GM12878 (cell line): ENCODE measurements at regions not wholly inside any gene's neighbourhood (a gene's known extent, or its start where the extent isn't known, plus 50 kb on each side); places are given as distances from the start of the nearest gene placed in this dataset.

Experiments
- ATAC-seq: fragments of 200-7000 bp; cut with Tn5 transposase; 3 replicates; pipeline ENCODE4 v1.9.1; 2020; ENCODE audit warnings: mild to moderate bottlenecking, moderate library complexity
- BruUV-seq: library from RNA; stranded (reverse); fragments of 400-500 nt; replicated peaks from 2 replicates; lab custom pipeline; 2021; lab: Mats Ljungman, UMichigan
- CTCF ChIA-PET: fragments of 300-600 bp; sonication (Branson Sonifier 250); formaldehyde crosslinking; extraction: SDS; loops from one replicate; lab custom pipeline; 2021; ENCODE audit warnings: inconsistent platforms; lab: Yijun Ruan, JAX
- POLR2A ChIA-PET: fragments of 350-600 bp; formaldehyde crosslinking; extraction: SDS; loops from one replicate; lab custom pipeline; 2021; ENCODE audit warnings: inconsistent platforms; lab: Charles Lee
- RAD21 ChIA-PET: fragments of 300-600 bp; sonication (Branson Sonifier 250); formaldehyde crosslinking; loops from one replicate; lab custom pipeline; 2023; ENCODE audit warnings: antibody characterized with exemption; ENCODE audit not compliant: unreplicated experiment; lab: Charles Lee
- SMC1A ChIA-PET: fragments of 300-600 bp; sonication (Branson Sonifier 250); formaldehyde crosslinking; loops from one replicate; lab custom pipeline; 2023; ENCODE audit not compliant: unreplicated experiment, uncharacterized antibody; lab: Charles Lee
- DNase-seq: peaks from one replicate; pipeline ENCODE4 v3.0.0-alpha.2; 2011; ENCODE audit warnings: low read depth, low spot score
- FAIRE-seq: peaks from 3 replicates; lab custom pipeline; 2011; peaks lifted over from hg19 to GRCh38; lab: Jason Lieb, UNC
- H2AFZ ChIP-seq: 2 replicates; pipeline ENCODE4 v1.6.0; 2011; ENCODE audit warnings: low read depth, low read length, control low read depth; ENCODE audit not compliant: control insufficient read depth
- H3K27ac ChIP-seq: 2 replicates; pipeline ENCODE4 v1.5.1; 2011; ENCODE audit warnings: control low read depth; ENCODE audit not compliant: control insufficient read depth, insufficient read depth
- H3K27me3 ChIP-seq, 2 experiments: replicated peaks in 1 of 2; 2 replicates each; pipeline versions ENCODE4 v1.6.0 to v1.6.1; 2011; ENCODE audit warnings: low read length in 1 of 2; ENCODE audit not compliant: control insufficient read depth in 2 of 2, insufficient read depth in 2 of 2
- H3K36me3 ChIP-seq, 2 experiments: 2 replicates each; pipeline ENCODE4 v1.5.1; 2011; ENCODE audit warnings: low read length in 1 of 2; ENCODE audit not compliant: control insufficient read depth in 2 of 2, insufficient read depth in 2 of 2
- H3K4me1 ChIP-seq: 2 replicates; pipeline ENCODE4 v1.6.1; 2011; ENCODE audit warnings: mild to moderate bottlenecking, low read length, moderate library complexity, mixed read lengths; ENCODE audit not compliant: control insufficient read depth, insufficient read depth
- H3K4me2 ChIP-seq: 2 replicates; pipeline ENCODE4 v1.6.0; 2011; ENCODE audit warnings: control low read depth; ENCODE audit not compliant: control insufficient read depth, insufficient read depth
- H3K4me3 ChIP-seq: fragments of 200-600 bp; sonication (generic); 2 replicates; pipeline ENCODE4 v1.5.1; 2016
- H3K79me2 ChIP-seq: 2 replicates; pipeline ENCODE4 v1.6.0; 2011; ENCODE audit warnings: low read length; ENCODE audit not compliant: control insufficient read depth, insufficient read depth
- H3K9ac ChIP-seq: 2 replicates; pipeline ENCODE4 v1.8.0; 2011; ENCODE audit warnings: low read length, control low read depth, mixed read lengths; ENCODE audit not compliant: control insufficient read depth, insufficient read depth
- H3K9me3 ChIP-seq: replicated peaks from 3 replicates; pipeline ENCODE4 v1.5.1; 2011; ENCODE audit warnings: mild to moderate bottlenecking, low read length; ENCODE audit not compliant: control insufficient read depth, insufficient read depth
- H4K20me1 ChIP-seq: 2 replicates; pipeline ENCODE4 v1.6.0; 2011; ENCODE audit not compliant: control insufficient read depth, insufficient read depth
- BMI1 ChIP-seq: fragments of 450-650 bp; IDR thresholded peaks from 2 replicates; pipeline ENCODE4 v1.6.1; 2016; ENCODE audit warnings: mild to moderate bottlenecking, moderate library complexity, borderline replicate concordance
- FOS ChIP-seq: IDR thresholded peaks from 3 replicates; pipeline ENCODE4 v1.6.1; 2011; ENCODE audit warnings: borderline replicate concordance; ENCODE audit not compliant: insufficient read length; ENCODE audit errors: extremely low read depth
- IRF4 ChIP-seq: IDR thresholded peaks from 2 replicates; pipeline ENCODE4 v1.6.1; 2011; ENCODE audit warnings: low read depth, low read length
- KDM1A ChIP-seq: fragments of 200-600 bp; sonication (generic); IDR thresholded peaks from 2 replicates; pipeline ENCODE4 v1.6.1; 2016; ENCODE audit warnings: borderline replicate concordance
- KLF5 ChIP-seq: fragments of 450-650 bp; IDR thresholded peaks from 2 replicates; pipeline ENCODE4 v1.6.1; 2014; ENCODE audit warnings: mild to moderate bottlenecking; ENCODE audit not compliant: partially characterized antibody
- MTA3 ChIP-seq: IDR thresholded peaks from 2 replicates; pipeline ENCODE4 v1.6.1; 2012; ENCODE audit warnings: low read length, inconsistent platforms, borderline replicate concordance
- NFYB ChIP-seq: IDR thresholded peaks from 2 replicates; pipeline ENCODE4 v1.6.1; 2011; ENCODE audit warnings: low read depth, mild to moderate bottlenecking, low read length, improper control_type of control experiment, moderate library complexity; ENCODE audit not compliant: insufficient read depth
- SUZ12 ChIP-seq: fragments of 200-600 bp; sonication (generic); IDR thresholded peaks from one replicate; pipeline ENCODE4 v1.6.1; 2018; ENCODE audit warnings: antibody characterized with exemption, mild to moderate bottlenecking; ENCODE audit not compliant: unreplicated experiment
- ZNF274 ChIP-seq: IDR thresholded peaks from one replicate; pipeline ENCODE4 v1.8.0; 2011; ENCODE audit not compliant: insufficient read length, insufficient read depth
- ZZZ3 ChIP-seq: IDR thresholded peaks from 2 replicates; pipeline ENCODE4 v1.6.1; 2011; ENCODE audit warnings: low read depth; ENCODE audit not compliant: control insufficient read depth, insufficient read length
- WGBS: methylation state at CpG from one replicate; pipeline ENCODE4 v1.1.6; 2016; ENCODE audit warnings: low lambda C conversion rate; ENCODE audit not compliant: insufficient replicate concordance, insufficient coverage; ENCODE audit errors: missing lambda C conversion rate; 5-methylcytosine and 5-hydroxymethylcytosine counted together
- in situ Hi-C: fragments of 300-500 bp; cut with MboI; formaldehyde crosslinking; loops from 9 replicates; pipeline ENCODE4 v1.14.3; 2018; ENCODE audit warnings: mixed read lengths
- intact Hi-C: fragments of 100-400 bp; cut with micrococcal nuclease; formaldehyde crosslinking; loops from one replicate; pipeline ENCODE4 v1.14.2; 2022; ENCODE audit not compliant: unreplicated experiment
- TF ChIP-seq, protein P1 (sequence below): fragments of 450-650 bp; IDR thresholded peaks from 2 replicates; pipeline ENCODE4 v1.6.1; 2017; ENCODE audit warnings: antibody characterized with exemption, mild to moderate bottlenecking, moderate library complexity
- TF ChIP-seq, protein P2 (sequence below): IDR thresholded peaks from 2 replicates; pipeline ENCODE4 v1.6.1; 2012; ENCODE audit warnings: mild to moderate bottlenecking, low read depth, low read length
- TF ChIP-seq, protein P3 (sequence below): fragments of 450-650 bp; IDR thresholded peaks from 2 replicates; pipeline ENCODE4 v1.6.1; 2014; ENCODE audit warnings: mild to moderate bottlenecking

- TF ChIP-seq, protein P1, sequence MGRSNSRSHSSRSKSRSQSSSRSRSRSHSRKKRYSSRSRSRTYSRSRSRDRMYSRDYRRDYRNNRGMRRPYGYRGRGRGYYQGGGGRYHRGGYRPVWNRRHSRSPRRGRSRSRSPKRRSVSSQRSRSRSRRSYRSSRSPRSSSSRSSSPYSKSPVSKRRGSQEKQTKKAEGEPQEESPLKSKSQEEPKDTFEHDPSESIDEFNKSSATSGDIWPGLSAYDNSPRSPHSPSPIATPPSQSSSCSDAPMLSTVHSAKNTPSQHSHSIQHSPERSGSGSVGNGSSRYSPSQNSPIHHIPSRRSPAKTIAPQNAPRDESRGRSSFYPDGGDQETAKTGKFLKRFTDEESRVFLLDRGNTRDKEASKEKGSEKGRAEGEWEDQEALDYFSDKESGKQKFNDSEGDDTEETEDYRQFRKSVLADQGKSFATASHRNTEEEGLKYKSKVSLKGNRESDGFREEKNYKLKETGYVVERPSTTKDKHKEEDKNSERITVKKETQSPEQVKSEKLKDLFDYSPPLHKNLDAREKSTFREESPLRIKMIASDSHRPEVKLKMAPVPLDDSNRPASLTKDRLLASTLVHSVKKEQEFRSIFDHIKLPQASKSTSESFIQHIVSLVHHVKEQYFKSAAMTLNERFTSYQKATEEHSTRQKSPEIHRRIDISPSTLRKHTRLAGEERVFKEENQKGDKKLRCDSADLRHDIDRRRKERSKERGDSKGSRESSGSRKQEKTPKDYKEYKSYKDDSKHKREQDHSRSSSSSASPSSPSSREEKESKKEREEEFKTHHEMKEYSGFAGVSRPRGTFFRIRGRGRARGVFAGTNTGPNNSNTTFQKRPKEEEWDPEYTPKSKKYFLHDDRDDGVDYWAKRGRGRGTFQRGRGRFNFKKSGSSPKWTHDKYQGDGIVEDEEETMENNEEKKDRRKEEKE: no peak
- no peak for TF ChIP-seq BMI1
- TF ChIP-seq ZZZ3: no peak
- no peak for TF ChIP-seq ZNF274
Observed at GRCh38 chr16:72558501-72558900, 386.5 kb upstream of the PMFBP1 start (continued).

- BruUV-seq: no TSS peak
- no peak for FAIRE-seq
- Histone ChIP-seq H3K4me2 (no peak overlapping the region), H2AFZ (no peak overlapping the region), H3K79me2 (no peaks in the 10 kb centered on the region), H3K9ac (no peak overlapping the region), H3K36me3 (no peaks in the 10 kb centered on the region), H3K4me3 (no peak overlapping the region), H3K27ac (no peak overlapping the region), H3K4me1 (no peaks in the 10 kb centered on the region), H3K27me3 (no peaks in the 10 kb centered on the region), H4K20me1 (no peaks in the 10 kb centered on the region), H3K9me3 (peaks cover 1% of the 10 kb centered on the region; the same call in 2 of the 3 replicates)
- ChIA-PET CTCF (no interaction called here), RAD21 (interaction anchor here (1.4 kb wide), 1 partner anchor 52 kb away, joined by 3 read pairs; no protein-coding TSS in a partner anchor), POLR2A (no interaction called here), SMC1A (interaction anchor here (0.9 kb wide), 1 partner anchor 228 kb away, joined by 3 read pairs; no protein-coding TSS in a partner anchor)
- no peak for DNase-seq
- in situ Hi-C loops (no loop called here), intact Hi-C loops (no loop called here)
- TF ChIP-seq, protein P2, sequence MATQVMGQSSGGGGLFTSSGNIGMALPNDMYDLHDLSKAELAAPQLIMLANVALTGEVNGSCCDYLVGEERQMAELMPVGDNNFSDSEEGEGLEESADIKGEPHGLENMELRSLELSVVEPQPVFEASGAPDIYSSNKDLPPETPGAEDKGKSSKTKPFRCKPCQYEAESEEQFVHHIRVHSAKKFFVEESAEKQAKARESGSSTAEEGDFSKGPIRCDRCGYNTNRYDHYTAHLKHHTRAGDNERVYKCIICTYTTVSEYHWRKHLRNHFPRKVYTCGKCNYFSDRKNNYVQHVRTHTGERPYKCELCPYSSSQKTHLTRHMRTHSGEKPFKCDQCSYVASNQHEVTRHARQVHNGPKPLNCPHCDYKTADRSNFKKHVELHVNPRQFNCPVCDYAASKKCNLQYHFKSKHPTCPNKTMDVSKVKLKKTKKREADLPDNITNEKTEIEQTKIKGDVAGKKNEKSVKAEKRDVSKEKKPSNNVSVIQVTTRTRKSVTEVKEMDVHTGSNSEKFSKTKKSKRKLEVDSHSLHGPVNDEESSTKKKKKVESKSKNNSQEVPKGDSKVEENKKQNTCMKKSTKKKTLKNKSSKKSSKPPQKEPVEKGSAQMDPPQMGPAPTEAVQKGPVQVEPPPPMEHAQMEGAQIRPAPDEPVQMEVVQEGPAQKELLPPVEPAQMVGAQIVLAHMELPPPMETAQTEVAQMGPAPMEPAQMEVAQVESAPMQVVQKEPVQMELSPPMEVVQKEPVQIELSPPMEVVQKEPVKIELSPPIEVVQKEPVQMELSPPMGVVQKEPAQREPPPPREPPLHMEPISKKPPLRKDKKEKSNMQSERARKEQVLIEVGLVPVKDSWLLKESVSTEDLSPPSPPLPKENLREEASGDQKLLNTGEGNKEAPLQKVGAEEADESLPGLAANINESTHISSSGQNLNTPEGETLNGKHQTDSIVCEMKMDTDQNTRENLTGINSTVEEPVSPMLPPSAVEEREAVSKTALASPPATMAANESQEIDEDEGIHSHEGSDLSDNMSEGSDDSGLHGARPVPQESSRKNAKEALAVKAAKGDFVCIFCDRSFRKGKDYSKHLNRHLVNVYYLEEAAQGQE: no peak
- TF ChIP-seq FOS (no peak), KLF5 (no peak), IRF4 (no peak), NFYB (no peak), SUZ12 (no peak), KDM1A (no peak), MTA3 (no peak)
- TF ChIP-seq, protein P3, sequence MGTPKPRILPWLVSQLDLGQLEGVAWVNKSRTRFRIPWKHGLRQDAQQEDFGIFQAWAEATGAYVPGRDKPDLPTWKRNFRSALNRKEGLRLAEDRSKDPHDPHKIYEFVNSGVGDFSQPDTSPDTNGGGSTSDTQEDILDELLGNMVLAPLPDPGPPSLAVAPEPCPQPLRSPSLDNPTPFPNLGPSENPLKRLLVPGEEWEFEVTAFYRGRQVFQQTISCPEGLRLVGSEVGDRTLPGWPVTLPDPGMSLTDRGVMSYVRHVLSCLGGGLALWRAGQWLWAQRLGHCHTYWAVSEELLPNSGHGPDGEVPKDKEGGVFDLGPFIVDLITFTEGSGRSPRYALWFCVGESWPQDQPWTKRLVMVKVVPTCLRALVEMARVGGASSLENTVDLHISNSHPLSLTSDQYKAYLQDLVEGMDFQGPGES: no peak
- WGBS: 96% methylated on average over 6 of the region's 6 CpGs
- ATAC-seq: no peak
Observed at GRCh38 chr16:72554935-72555334, 383.0 kb upstream of the PMFBP1 start.
